RPMI8226 (cell line): ENCODE measurements at regions not wholly inside any gene's neighbourhood (a gene's known extent, or its start where the extent isn't known, plus 50 kb on each side); places are given as distances from the start of the nearest gene placed in this dataset.
"Not testable (repeated sequence)": the region's sequence is repeated elsewhere in the genome, so short reads cannot be mapped to it uniquely, and the experiment has no call there.

ENCODE experiments used
- DNase-seq: peaks from one replicate; pipeline ENCODE4 v3.0.0-alpha.2; 2015

DNA sequence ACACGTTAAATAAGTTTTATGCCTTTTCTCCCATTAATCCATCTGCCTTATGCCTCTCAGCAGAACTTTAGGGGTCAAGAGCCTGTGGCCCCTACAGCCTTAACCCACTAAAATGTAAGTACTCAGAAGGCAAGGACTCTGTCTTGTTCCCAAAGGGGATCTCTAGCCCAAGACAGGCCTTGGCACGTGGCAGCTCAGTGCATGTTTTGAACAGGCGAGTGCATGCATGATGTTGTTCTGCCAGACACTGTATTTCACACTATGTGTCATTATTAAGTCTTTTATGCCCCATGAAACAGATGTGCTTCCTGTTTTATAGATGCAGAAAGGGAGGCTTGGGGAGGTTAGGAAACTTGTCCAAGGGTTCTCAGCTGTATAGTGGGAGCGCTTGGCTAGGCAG lies 102.8 kb downstream of the ETS2 start:
- DNase-seq, result no peak

DNA sequence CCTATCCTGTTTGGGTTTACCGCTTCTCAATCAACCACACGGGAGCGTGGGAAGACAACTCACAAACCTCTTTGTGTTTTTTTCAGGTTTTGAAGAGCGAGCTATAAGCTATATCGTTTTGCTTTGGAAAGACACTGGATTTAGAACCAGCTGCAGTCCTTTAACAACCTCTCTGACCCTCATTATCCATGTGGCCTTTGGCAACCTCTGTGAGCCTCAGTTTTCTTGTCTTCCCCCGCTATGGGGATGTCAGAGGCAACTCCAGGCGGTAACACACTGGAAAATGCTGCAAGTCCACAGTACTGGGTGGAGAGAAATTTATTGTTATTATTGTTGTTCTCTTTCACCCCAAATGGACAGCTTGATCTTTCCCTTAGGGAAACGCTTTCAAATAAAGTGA lies 100.0 kb downstream of the ETS2 start:
- no peak for DNase-seq

DNA sequence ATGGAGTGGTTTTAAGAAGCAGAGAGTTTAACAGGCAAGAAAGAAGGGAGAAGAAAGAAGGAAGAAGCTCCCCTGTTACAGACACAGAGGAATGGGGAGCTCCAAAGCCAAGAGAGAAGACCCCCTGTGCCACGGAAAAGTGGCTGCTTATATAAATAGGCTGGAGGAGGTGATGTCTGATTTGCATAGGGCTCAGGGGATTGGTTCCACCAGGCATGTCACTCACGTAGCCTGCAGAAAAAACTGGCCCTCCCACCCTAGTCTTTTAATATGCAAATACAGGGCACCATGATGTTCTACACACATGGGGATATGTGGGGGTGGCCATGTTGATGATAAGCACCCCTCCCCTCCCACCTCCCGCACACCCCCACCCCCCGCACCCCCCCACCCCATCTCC lies 99.6 kb downstream of the ETS2 start:
- DNase-seq, result no peak

DNA sequence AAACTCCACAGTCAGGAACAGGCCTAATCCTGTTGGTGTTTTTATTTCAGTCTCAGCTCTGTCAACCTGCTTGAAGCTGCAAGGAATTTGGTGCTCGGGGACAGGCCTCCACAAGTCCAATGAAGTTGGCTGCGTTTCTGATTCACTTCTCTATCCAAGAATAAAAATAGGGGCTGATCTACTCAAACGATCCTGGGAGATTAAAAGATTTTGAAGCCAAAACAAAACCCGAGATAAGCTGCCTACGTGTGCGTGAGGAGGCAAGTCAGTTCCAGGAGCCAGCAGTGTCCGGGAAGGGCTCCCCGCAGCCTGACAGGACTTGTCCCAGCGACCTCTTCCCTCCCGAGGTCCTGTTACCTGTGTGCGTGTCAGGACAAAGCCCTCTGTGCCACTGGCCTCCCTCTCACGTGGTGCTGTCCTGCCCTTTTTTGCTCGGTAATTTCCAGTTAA lies 98.0 kb downstream of the ETS2 start:
- no peak for DNase-seq

DNA sequence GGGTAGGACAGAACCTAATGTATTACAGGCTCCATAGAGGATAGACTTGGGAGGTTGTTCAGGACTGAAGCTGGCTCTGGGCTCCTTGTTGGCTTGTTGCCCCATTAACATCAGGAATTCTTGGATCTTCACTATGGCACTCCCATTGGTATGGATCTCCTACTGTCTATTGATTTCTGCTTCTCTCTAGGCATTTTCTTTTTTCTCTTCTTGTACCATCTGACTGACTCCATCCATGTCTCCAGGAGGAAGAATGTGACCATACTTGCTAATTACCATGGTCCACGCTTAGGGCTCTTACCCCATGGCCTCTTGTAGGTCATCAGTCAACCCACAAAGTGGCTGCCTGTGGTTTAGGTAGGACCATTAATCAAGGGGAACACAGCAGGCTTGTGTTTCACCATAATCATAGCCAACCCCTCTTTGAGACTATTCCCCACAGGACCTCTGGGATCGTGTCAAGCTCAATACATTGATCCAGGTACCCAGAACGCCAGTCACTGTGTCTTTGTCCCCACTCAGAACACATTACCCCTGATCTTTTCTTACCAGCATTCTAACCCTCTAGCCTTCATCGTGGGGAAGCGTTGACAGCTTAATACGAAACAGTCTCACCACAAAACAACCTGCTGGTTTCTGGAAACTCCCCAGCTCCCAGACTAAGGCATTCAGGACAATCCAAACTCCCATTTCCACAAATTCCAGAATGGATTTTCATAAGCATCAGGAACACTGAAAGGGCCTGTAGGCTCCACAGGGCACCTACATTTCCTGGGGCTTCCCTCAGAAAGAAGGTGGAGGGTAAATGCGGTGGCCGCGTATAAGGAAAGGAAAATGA lies 97.1 kb downstream of the ETS2 start:
- no peak for DNase-seq

DNA sequence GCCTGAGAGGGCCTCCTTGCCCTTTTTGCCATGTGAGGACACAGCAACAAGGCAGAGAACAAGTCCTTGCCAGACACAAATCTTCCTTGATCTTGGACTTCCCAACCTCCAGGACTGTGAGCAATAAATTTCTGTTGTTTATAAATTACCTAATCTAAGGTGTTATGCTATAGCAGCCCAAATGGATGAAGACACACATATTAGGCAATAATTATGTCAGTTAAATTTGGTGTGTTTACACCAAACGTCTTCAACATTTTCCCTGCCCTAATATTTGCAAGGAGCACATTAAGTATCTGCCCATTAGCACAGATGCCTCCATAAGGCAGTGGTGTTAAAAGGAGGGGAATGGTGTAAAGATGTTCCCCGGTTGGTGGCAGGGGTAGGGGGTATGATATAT lies 94.8 kb downstream of the ETS2 start:
- no peak for DNase-seq

DNA sequence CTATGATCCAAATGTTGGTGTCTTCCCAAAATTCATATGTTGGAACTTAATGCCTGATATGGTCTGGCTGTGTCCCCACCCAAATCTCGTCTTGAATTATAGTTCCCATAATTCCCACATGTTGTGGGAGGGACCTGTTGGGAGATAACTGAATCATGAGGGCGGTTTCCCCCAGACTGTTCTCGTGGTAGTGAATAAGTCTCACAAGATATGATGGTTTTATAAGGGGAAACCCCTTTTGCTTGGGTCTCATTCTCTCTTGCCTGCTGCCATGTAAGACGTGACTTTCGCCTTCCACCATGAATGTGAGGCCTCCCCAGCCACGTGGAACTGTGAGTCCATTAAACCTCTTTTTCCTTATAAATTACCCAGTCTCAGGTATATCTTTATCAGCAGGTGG lies 94.3 kb downstream of the ETS2 start:
- DNase-seq, result not testable (repeated sequence)

DNA sequence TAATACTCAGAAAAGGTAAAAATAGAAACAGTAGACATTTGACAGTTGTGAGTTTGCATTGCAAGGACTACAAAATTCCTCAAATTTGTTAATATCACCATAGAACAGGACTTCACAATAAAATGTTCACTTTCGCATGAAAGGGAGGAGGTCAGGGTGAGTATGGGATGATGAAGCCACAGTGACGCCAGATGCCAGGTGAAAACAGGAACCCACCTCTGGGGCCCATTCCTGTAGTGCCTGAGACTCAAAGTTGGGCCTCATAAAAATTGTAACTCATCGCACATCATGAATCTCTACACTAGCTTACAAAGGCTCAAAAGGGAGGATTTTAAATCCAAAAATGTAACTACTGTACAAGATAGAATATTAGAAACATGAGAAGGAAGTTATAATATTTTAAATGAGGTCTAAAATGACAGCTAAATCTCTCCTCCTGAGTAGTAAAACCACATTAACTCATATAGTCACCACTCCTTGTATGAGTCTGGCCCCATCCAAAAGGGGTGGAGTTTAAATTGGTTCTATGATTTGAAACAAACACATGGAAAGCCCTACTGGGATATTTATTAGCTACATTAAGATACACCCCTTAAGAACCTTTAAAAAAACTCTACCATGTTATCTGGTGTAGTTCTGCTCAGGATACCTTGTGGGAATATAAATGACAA lies 93.7 kb downstream of the ETS2 start:
- DNase-seq, result no peak

DNA sequence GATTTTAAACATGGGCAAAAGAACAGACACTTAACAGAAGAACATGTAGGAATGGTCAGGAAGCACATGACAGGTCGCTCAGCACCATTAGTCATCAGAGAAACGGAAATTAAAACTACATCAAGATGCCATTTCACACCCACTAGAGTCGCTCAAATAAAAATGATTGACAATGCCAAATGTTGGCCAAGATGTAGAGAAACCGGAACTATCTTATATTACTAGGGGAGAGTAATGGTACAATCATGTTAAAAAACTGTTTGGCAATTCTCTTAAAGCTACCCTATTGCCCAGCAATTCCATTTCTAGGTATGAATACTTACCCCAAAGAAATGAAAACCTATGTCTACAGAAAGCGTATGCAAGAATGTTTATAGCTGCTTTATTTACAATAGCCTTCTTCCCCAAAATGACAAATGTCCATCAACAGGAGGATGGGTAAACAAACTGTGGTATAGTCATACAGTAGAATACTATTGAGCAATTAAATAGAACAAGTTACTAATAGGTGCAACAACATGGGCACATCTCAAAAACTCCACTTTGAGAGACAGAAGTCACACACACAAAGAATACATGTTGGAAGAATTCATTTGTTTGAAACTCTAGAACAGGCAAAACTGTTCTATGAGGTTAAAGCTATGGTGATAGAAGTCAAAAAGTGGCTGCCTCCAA lies 92.8 kb downstream of the ETS2 start:
- no peak for DNase-seq

DNA sequence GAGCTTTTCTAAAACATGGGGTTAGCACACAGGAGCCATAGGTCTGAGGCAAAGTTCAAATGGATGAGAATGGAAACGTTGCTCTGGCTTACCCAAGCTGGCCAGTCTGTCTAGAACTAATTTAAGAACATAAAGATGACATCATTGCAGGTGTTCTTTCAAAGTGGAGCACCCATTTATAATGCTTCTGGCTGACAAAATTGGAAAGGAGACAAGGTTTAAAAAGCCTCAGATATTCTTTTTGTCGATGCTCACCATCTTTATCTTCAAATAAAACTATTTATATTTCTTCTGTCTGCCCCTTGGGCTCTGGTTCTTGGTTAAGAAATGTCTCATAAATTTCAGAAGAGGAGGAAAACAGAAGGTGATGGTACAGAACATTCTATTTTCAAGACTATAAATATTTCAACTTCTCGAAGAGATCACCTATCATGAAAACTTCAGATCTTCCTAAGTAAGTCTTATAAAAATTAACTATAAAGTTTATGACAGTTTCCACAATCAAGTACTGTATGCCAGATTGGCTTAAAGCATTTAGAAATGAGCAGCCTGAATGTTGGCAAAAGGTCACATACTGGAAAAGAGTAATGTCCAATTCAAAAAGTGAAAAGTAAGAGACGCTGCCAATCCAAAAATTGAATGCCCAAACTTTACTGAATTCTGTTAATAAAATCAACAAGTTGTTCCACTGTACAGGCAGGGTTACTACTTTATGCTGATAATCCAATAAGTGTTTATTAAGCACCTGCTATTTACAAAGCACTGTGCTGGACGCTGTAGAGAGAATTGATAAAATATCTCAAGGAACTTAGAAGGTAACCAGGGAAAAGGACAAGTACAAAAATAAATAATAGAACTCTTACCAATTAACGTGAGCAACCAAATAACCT lies 92.0 kb downstream of the ETS2 start:
- DNase-seq, result peak; percentile 79

DNA sequence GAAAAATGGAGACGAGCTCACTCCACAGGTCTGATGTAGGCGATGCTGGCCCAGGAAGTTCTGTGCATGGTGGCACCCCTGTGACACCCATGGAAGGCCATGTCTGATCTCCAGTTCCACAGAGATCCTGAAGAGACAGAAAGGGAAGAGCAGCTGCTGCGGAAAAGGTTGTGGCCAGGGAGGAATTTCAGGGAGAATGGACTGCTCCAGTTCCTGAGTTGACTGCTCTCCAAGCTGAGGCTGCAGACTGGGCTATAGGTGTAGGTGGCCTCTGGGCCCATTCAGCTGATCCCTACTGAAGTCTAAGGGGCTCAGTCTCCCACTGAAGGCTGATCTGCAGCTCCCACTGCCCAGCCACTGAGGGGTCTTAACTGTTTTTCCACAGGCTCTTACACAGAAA lies 89.2 kb downstream of the ETS2 start:
- no peak for DNase-seq

DNA sequence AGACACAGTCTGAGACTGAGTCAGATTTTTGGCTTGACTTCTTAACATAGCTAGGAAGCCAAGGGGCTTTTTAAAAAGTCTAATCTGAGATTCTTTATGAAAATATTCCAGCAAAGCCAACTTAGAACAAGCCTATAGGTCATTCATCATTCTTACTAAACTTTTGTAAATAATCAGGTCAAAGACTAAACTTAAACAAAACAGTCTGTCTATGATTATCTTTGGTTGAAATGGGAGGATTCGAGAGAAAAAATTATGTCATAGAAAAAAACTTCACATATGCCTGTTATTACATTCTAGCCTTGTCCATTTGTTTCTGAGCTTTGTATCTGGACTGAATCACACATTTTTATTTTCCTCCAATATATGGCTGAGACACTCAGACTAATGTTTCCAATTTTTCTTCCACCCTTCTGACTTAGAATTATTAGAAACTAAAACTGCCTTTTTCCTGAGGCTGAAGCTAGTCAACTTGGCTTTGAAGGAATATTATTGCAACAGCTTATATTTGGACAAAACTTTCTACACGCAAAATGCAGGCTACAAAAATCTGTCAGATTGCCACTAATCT lies 83.3 kb downstream of the ETS2 start:
- no peak for DNase-seq

DNA sequence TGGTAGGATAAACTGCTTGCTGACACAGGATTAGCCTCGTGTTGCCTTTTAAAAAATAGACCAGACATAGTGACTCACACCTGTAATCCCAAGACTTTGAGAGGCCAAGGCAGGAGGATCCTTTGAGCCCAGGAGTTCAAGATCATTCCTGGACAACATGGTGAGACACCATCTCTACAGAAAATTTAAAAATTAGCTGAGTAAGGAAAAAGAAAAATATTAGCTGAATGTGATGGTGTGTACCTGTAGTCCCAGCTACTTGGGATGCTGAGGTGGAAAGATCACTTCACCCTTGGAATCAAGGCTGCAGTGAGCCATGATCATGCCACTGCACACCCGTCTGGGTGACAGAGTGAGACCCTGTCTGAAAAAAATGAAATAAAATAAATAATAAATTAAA lies 82.0 kb downstream of the ETS2 start:
- DNase-seq, result no peak

DNA sequence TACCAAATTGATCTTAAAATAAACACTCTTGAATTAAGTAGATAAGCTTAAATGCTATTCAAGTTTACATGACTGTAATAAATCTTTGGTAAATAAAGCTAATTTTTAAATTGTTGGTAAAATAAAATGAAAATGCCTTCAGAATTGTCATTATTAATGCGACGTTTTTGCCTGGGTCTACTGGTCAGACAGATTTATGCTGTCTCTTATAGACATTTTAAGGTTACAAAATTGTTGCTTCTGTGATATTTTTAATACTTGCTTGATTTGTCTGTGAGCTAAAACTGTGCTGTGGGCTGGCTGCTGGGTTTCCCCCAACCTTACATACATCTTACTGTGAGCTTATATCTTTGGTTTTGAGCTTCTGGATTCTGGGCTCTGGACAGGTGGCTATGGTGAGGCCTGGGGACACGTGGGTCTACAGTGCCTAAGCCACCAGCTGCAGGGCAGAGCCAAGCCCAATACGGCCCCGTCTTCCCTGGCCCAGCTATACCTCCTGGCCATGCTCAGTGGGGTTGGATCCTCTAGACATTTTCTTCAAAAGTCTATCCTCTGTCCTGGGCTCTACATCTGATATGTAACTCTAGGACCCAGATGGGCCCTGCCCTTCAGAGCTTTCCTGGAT lies 81.4 kb downstream of the ETS2 start:
- no peak for DNase-seq

DNA sequence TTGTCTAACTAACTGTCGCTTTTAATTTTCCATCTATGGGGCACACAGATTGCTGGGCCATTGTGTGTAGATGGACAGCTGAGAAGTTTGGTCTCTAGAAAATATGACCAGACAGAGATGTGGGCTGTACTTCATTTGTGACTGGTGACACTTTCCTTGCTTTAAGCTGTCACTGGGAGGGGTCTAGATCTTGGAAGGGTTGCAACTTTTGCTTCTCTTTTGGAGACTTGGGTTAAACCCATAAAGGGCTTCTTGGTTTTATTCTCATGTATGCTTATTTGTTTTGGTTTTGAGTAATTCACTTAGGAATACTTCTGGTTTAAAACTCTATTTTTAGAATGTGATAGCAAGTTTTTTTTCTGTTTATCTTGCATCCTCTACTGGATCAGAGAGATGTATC lies 80.2 kb downstream of the ETS2 start:
- DNase-seq, result no peak

DNA sequence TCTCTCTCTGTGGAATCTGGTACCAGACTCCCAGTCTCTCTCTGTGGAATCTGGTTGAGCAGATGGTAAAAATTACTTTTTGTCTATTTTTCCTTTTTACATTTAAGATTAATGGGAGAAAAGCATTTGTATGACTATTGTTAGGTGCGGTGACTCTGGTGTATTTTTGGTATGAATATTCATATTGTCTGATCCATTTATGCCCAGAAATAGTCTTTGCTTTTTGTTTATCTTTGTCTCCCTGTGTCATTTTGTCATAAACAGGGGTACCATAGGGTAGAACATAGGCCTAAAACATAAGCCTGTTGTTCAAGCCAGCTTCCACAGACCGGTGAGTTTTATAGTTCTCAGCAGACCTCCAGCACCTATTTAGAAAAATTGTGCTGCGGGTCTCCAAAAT lies 78.7 kb downstream of the ETS2 start:
- DNase-seq, result no peak

DNA sequence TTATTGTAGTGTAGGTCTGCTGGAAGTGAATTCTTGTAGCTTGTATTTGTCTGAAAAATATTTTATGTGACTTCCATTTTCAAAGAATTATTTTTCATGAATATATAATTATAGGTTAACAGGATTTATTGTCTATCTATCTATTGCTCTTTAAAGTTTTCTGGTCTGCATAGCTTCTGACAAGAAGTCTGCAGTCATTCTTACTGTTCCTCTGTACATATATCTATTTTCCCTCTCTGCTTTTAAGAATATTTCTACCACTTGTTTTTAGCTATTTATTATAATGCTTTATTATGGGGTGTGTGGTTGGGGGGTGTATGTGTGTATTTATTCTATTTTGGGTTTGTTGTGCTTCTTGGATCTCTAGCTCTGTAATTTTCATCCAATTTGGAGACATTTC lies 77.4 kb downstream of the ETS2 start:
- no peak for DNase-seq

DNA sequence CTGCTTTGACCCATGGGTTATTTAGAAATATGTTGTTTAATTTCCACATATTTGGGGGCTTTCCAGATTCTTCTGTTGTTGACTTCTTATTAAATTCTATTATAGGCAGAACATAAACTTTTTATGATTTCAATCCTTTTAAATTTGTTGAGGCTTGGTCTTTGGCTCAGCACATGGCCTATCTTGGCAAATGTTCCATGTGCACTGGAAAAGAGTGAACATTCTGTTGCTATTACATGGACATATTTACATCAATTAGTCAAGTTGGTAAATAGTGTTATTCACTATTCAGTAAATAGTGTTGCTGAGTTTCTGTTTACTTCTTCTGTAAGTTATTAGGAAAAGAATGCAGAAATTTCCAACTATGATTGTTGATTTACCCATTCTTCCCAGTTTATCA lies 75.4 kb downstream of the ETS2 start:
- DNase-seq, result no peak

DNA sequence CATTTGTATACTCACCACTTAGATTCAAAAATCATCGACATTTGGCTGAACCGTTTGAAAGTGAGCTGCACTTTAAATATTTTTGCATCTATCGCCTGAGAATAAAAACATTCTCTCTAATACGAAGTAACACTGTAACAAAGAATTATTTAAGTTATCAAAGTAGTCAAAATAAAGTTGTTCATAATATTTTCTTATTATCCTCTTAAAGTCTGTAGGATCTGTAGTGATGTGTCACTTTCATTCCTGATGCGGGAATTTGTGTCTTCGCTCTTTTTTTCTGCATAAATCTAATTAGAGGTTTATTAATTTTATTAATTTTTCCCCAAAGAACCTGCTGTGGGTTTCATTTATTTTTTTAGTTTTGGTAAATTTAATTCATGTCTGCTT lies 74.8 kb downstream of the ETS2 start:
- DNase-seq, result no peak

DNA sequence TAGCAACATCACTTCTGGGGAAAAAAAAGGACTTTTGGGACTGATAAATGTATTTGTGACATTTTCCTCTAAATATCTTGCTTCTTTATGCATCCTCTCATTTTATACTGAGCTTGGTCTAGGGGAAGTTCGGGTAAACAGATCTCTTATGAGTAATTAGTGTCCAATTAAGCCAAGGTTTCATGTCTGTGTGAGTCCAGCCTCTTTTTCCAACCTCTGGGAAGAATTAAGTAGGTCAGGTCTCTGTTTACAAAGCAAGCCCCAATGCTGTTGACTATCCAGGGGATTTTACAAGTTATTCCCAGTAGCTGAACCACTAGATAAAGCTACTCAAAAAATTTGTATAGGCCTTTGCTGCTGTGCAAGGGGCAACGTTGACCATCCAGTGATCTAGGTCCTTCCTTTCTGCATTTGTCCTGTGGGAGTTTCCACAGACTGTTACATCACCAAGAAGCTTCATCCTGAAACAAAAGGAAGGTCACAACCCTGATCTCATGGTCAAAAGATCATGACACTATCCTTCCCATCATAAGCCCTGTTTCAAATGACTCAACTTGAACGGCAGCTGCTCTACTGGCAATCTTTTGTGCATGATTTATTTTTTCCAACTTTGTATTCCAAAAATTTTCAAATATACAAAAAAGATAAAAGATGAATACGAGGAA lies 74.3 kb downstream of the ETS2 start:
- DNase-seq, result no peak

DNA sequence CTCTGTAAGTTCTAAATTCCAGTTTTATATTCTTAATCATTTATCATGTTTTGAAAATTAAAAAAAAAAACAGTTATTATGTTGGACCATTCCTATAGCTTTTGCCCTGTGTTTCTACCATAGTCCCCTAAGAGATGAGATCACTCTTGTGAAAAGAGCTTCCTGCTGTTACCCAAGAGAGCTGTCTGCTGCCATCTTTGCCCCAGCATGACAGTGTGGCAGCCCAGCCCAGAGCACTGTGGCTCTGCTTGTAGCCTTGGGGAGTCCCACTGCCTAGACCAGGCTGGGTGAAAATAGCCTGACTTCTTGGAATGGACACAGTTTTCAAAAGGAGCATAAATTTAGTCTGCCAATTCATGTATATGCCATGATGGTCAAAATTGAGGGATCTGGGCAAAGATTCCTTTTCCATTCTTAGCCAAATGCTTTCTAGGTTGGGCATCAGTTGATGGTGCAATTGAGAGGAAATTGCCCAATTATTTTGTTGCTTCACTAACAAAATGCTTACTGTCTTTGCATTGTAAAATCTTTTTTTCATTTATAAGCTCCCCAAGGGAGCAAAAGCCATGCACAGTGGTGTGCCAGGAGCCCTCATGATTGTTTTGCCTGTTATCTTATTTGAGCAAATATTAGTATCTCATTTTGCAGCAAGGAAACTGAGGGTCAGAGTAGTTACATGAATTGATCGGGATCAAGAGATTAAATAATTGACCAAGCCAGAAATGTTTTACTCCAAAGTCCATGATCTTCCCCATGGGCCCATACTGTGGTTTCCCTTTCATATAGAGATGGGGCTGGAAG lies 72.8 kb downstream of the ETS2 start:
- no peak for DNase-seq
